NCI-H2171 (cell line): ENCODE measurements at regions not wholly inside any gene's neighbourhood (a gene's known extent, or its start where the extent isn't known, plus 50 kb on each side); places are given as distances from the start of the nearest gene placed in this dataset.
"Not testable (repeated sequence)": the region's sequence is repeated elsewhere in the genome, so short reads cannot be mapped to it uniquely, and the experiment has no call there.

ENCODE experiments used
- DNase-seq: peaks from one replicate; lab custom pipeline; 2025; lab: John Stamatoyannopoulos, UW

GRCh38 chr3:43838009-43838758 is 147.4 kb downstream of the ABHD5 start:
- DNase-seq: no peak

- no peak for DNase-seq
Measured at GRCh38 chr3:43838877-43839276, 148.1 kb downstream of the ABHD5 start.

GRCh38 chr3:43843386-43843785 is 152.6 kb downstream of the ABHD5 start:
- DNase-seq: no peak

GRCh38 chr3:43844757-43845156 is 154.0 kb downstream of the ABHD5 start:
- DNase-seq: no peak

- not testable (repeated sequence) for DNase-seq
Measured at GRCh38 chr3:43845553-43845952, 154.8 kb downstream of the ABHD5 start.

- no peak for DNase-seq
Measured at GRCh38 chr3:43852066-43852465, 161.3 kb downstream of the ABHD5 start.

- no peak for DNase-seq
Measured at GRCh38 chr3:43854283-43854682, 163.5 kb downstream of the ABHD5 start.

- DNase-seq: no peak
Measured at GRCh38 chr3:43854916-43855315, 164.2 kb downstream of the ABHD5 start.

GRCh38 chr3:43855674-43856299 is 165.0 kb downstream of the ABHD5 start:
- DNase-seq: no peak

- DNase-seq: no peak
Measured at GRCh38 chr3:43856351-43856750, 165.6 kb downstream of the ABHD5 start.

- no peak for DNase-seq
Measured at GRCh38 chr3:43856761-43857160, 166.0 kb downstream of the ABHD5 start.

GRCh38 chr3:43857361-43858293 is 166.9 kb downstream of the ABHD5 start:
- DNase-seq: no peak

- no peak for DNase-seq
Measured at GRCh38 chr3:43858294-43858701, 167.6 kb downstream of the ABHD5 start.

GRCh38 chr3:43859766-43860165 is 169.0 kb downstream of the ABHD5 start:
- DNase-seq: no peak

GRCh38 chr3:43861635-43862034 is 170.9 kb downstream of the ABHD5 start:
- DNase-seq: no peak

GRCh38 chr3:43862470-43862869 is 171.7 kb downstream of the ABHD5 start:
- no peak for DNase-seq

GRCh38 chr3:43862992-43863805 is 172.5 kb downstream of the ABHD5 start:
- DNase-seq: no peak

- DNase-seq: no peak
Measured at GRCh38 chr3:43863966-43864933, 173.5 kb downstream of the ABHD5 start.

- DNase-seq: no peak
Measured at GRCh38 chr3:43865351-43865750, 174.6 kb downstream of the ABHD5 start.

- DNase-seq: no peak
Measured at GRCh38 chr3:43865887-43866528, 175.3 kb downstream of the ABHD5 start.
